ENCODE measurements at regions not wholly inside any gene's neighbourhood (a gene's known extent, or its start where the extent isn't known, plus 50 kb on each side); places are given as distances from the start of the nearest gene placed in this dataset.
A peak's percentile ranks its signal among the peaks of the same experiment; 100 is the strongest.

- Histone ChIP-seq H3K79me2 (ENCODE audit: insufficient read depth, low read length) (peaks cover 10% of the 10 kb centered on the region), H2BK12ac (ENCODE audit: insufficient read length, low read depth, low read length) (no peak overlapping the region), H2AK5ac (ENCODE audit: insufficient read length, low read length) (no peak overlapping the region), H3K23me2 (ENCODE audit: insufficient read length, low read depth, low read length, poor library complexity, severe bottlenecking) (no peaks in the 10 kb centered on the region), H3K9ac (ENCODE audit: extremely low read depth, insufficient read length, low read length) (no peak overlapping the region), H3T11ph (ENCODE audit: low read length) (no peak overlapping the region), H3K79me1 (ENCODE audit: insufficient read depth, low read depth, low read length, poor library complexity, severe bottlenecking) (peaks cover 9% of the 10 kb centered on the region), H2AFZ (ENCODE audit: low read length) (no peak overlapping the region), H3K56ac (ENCODE audit: insufficient read length, low read depth, low read length) (no peak overlapping the region), H3K4me1 (ENCODE audit: insufficient read depth, low read length) (peaks cover 6% of the 10 kb centered on the region; the same call in 1 of the 2 replicates), H3K9me3 (ENCODE audit: control insufficient read depth, low read depth, low read length) (no peaks in the 10 kb centered on the region), H2BK5ac (ENCODE audit: insufficient read length, low read length) (no peak overlapping the region), H2BK20ac (ENCODE audit: low read depth, low read length, poor library complexity, severe bottlenecking) (no peak overlapping the region), H2BK15ac (ENCODE audit: low read depth, low read length) (no peak overlapping the region), H3K27ac (ENCODE audit: insufficient read length, low read depth, low read length) (no peak overlapping the region), H4K8ac (replicated peaks; ENCODE audit: insufficient read length, low read depth, low read length) (no peak overlapping the region), H3K27me3 (ENCODE audit: insufficient read depth, low read length) (no peaks in the 10 kb centered on the region), H4K91ac (ENCODE audit: insufficient read length, low read depth, low read length) (no peak overlapping the region), H3K4ac (ENCODE audit: low read depth, low read length) (no peak overlapping the region), H4K5ac (ENCODE audit: insufficient read length, low read depth, low read length) (no peak overlapping the region), H4K20me1 (ENCODE audit: control insufficient read depth, insufficient read depth, insufficient read length) (no peaks in the 10 kb centered on the region), H3K4me2 (ENCODE audit: insufficient read depth, insufficient read length, low read length) (no peak overlapping the region), H3K18ac (ENCODE audit: insufficient read length, low read depth, low read length) (no peak overlapping the region), H3K23ac (ENCODE audit: insufficient read length, low read depth, low read length) (no peak overlapping the region), H2BK120ac (ENCODE audit: low read depth, low read length, poor library complexity, severe bottlenecking) (no peak overlapping the region), H3K14ac (ENCODE audit: insufficient read depth, low read length) (no peak overlapping the region)
- Mint-ChIP-seq H3K27me3 (ENCODE audit: low read depth) (no peaks in the 10 kb centered on the region), H3K36me3 (ENCODE audit: insufficient read depth in 1 of 3, low read depth in 3 of 3) (no peaks in the 10 kb centered on the region), H3K27ac (peak overlapping the region in 1 of 3 experiments; percentile 69; a peak in 1 of 7 replicates), H3K4me1 (peaks cover 44 to 56% of the 10 kb centered on the region in 2 experiments), H3K4me3 (no peak overlapping the region), H3K9me3 (no peaks in the 10 kb centered on the region)
- TF ChIP-seq CTCF (conservative IDR thresholded peaks at IDR 0.05) = no peak
- WGBS (ENCODE audit: extremely low coverage, insufficient read length, low lambda C conversion rate) = no CpG with 5 or more reads among the region's 1 CpG
- no peak for DNase-seq
Observed at GRCh38 chr7:87000344-87000743, 59.1 kb downstream of the ELAPOR2 start.

Measured in H9 (cell line).